Vagina (tissue), 2 donors: ENCODE measurements at regions not wholly inside any gene's neighbourhood (a gene's known extent, or its start where the extent isn't known, plus 50 kb on each side); places are given as distances from the start of the nearest gene placed in this dataset.

Experiments used
- DNase-seq, 2 donors: peaks; one replicate each; pipeline ENCODE4 v3.0.0-alpha.2; 2017; ENCODE audit errors: extremely low spot score in 2 of 2
- H3K27ac ChIP-seq: fragments of 200-600 bp; sonication (generic); one replicate; pipeline ENCODE4 v1.5.1; 2019
- H3K27me3 ChIP-seq: fragments of 200-600 bp; sonication (generic); one replicate; pipeline ENCODE4 v1.5.1; 2019
- H3K36me3 ChIP-seq, 2 donors: fragments of 200-600 bp; sonication (generic); one replicate each; pipeline ENCODE4 v1.5.1; 2017 to 2019
- H3K4me1 ChIP-seq: fragments of 200-600 bp; sonication (generic); one replicate; pipeline ENCODE4 v1.5.1; 2019
- H3K4me3 ChIP-seq, 2 donors: fragments of 200-600 bp; sonication (generic); 1 replicate in 1 of 2; 2 replicates in 1 of 2; pipeline ENCODE4 v1.5.1; 2016 to 2019
- H3K9me3 ChIP-seq: fragments of 200-600 bp; sonication (generic); one replicate; pipeline ENCODE4 v1.5.1; 2019
- CTCF ChIP-seq, 3 experiments: fragments of 450-650 bp in 2 of 3; fragments of 200-600 bp in 1 of 3; sonication (generic) in 1 of 3; IDR thresholded peaks; one replicate each; pipeline ENCODE4 v1.5.1; 2017 to 2019; ENCODE audit warnings: antibody characterized with exemption in 3 of 3, mild to moderate bottlenecking in 2 of 3, moderate library complexity in 2 of 3
- POLR2A ChIP-seq, 2 donors: fragments of 450-650 bp; IDR thresholded peaks; one replicate each; pipeline ENCODE4 v1.6.1; 2017; ENCODE audit warnings: antibody characterized with exemption in 2 of 2, mild to moderate bottlenecking in 2 of 2, moderate library complexity in 2 of 2
- POLR2AphosphoS5 ChIP-seq, 2 donors: sonication (generic); formaldehyde crosslinking; IDR thresholded peaks; one replicate each; pipeline ENCODE4 v1.9.0; 2017; ENCODE audit warnings: antibody characterized with exemption in 2 of 2, mild to moderate bottlenecking in 2 of 2, low read depth in 1 of 2; ENCODE audit not compliant: insufficient read depth in 1 of 2
- intact Hi-C: fragments of 100-400 bp; cut with DNase I; formaldehyde crosslinking; loops from one replicate; pipeline ENCODE4 v1.15.1; 2023

GRCh38 chr2:118677546-118677945 lies 169.9 kb downstream of the EN1 start:
- H3K4me1 ChIP-seq = no peaks in the 10 kb centered on the region
- H3K27me3 ChIP-seq = no peaks in the 10 kb centered on the region
- H3K36me3 ChIP-seq = no peaks in the 10 kb centered on the region
- H3K4me3 ChIP-seq = no peak overlapping the region
- TF ChIP-seq CTCF (IDR thresholded peaks at IDR 0.05) = no peak
- no peak for TF ChIP-seq POLR2AphosphoS5 (IDR thresholded peaks at IDR 0.05; ENCODE audit: insufficient read depth in 1 of 2, low read depth in 1 of 2)
- TF ChIP-seq POLR2A (IDR thresholded peaks at IDR 0.05) = no peak
- intact Hi-C loops = no loop called here
- H3K9me3 ChIP-seq = no peaks in the 10 kb centered on the region
- no peak for DNase-seq
- no peak overlapping the region for H3K27ac ChIP-seq

- no peak for TF ChIP-seq POLR2AphosphoS5 (IDR thresholded peaks at IDR 0.05; ENCODE audit: insufficient read depth in 1 of 2, low read depth in 1 of 2)
- no peak for TF ChIP-seq POLR2A (IDR thresholded peaks at IDR 0.05)
- TF ChIP-seq CTCF (IDR thresholded peaks at IDR 0.05) = no peak
- Histone ChIP-seq H3K4me3 (no peak overlapping the region), H3K27me3 (no peaks in the 10 kb centered on the region), H3K9me3 (no peaks in the 10 kb centered on the region), H3K36me3 (no peaks in the 10 kb centered on the region), H3K27ac (no peak overlapping the region), H3K4me1 (peaks cover 3% of the 10 kb centered on the region)
- intact Hi-C loops = no loop called here
- DNase-seq = no peak
These were observed 171.9 kb downstream of the EN1 start for GRCh38 chr2:118675531-118675930.

- TF ChIP-seq CTCF (IDR thresholded peaks at IDR 0.05) = no peak
- no peak for TF ChIP-seq POLR2AphosphoS5 (IDR thresholded peaks at IDR 0.05; ENCODE audit: insufficient read depth in 1 of 2, low read depth in 1 of 2)
- no peak for TF ChIP-seq POLR2A (IDR thresholded peaks at IDR 0.05)
- H3K4me1 ChIP-seq = peaks cover 20% of the 10 kb centered on the region
- H3K27ac ChIP-seq = no peak overlapping the region
- H3K27me3 ChIP-seq = no peaks in the 10 kb centered on the region
- intact Hi-C loops = no loop called here
- H3K36me3 ChIP-seq = no peaks in the 10 kb centered on the region
- DNase-seq = no peak
- H3K4me3 ChIP-seq = no peak overlapping the region
- H3K9me3 ChIP-seq = no peaks in the 10 kb centered on the region
These were observed 174.8 kb downstream of the EN1 start for GRCh38 chr2:118672571-118673158.

GRCh38 chr2:118671701-118672454 lies 175.6 kb downstream of the EN1 start:
- Histone ChIP-seq H3K36me3 (no peaks in the 10 kb centered on the region), H3K4me3 (no peak overlapping the region), H3K9me3 (no peaks in the 10 kb centered on the region), H3K27me3 (no peaks in the 10 kb centered on the region), H3K27ac (no peak overlapping the region), H3K4me1 (peaks cover 20% of the 10 kb centered on the region)
- intact Hi-C loops = no loop called here
- DNase-seq = no peak
- TF ChIP-seq CTCF (IDR thresholded peaks at IDR 0.05) (no peak), POLR2AphosphoS5 (IDR thresholded peaks at IDR 0.05; ENCODE audit: insufficient read depth in 1 of 2, low read depth in 1 of 2) (no peak), POLR2A (IDR thresholded peaks at IDR 0.05) (no peak)

GRCh38 chr2:118670838-118671237 lies 176.6 kb downstream of the EN1 start:
- no peaks in the 10 kb centered on the region for H3K27me3 ChIP-seq
- H3K27ac ChIP-seq = no peak overlapping the region
- H3K4me1 ChIP-seq = peaks cover 20% of the 10 kb centered on the region
- H3K36me3 ChIP-seq = no peaks in the 10 kb centered on the region
- DNase-seq = no peak
- no peak for TF ChIP-seq POLR2A (IDR thresholded peaks at IDR 0.05)
- TF ChIP-seq CTCF (IDR thresholded peaks at IDR 0.05) = no peak
- no peak for TF ChIP-seq POLR2AphosphoS5 (IDR thresholded peaks at IDR 0.05; ENCODE audit: insufficient read depth in 1 of 2, low read depth in 1 of 2)
- no peaks in the 10 kb centered on the region for H3K9me3 ChIP-seq
- no peak overlapping the region for H3K4me3 ChIP-seq
- intact Hi-C loops = no loop called here
